IPS-NIHi7 (cell line): ENCODE measurements at regions not wholly inside any gene's neighbourhood (a gene's known extent, or its start where the extent isn't known, plus 50 kb on each side); places are given as distances from the start of the nearest gene placed in this dataset.

Experiments
- DNase-seq: peaks from one replicate; pipeline ENCODE4 v3.0.0; 2012; ENCODE audit warnings: mixed read lengths; ENCODE audit errors: extremely low spot score

DNA sequence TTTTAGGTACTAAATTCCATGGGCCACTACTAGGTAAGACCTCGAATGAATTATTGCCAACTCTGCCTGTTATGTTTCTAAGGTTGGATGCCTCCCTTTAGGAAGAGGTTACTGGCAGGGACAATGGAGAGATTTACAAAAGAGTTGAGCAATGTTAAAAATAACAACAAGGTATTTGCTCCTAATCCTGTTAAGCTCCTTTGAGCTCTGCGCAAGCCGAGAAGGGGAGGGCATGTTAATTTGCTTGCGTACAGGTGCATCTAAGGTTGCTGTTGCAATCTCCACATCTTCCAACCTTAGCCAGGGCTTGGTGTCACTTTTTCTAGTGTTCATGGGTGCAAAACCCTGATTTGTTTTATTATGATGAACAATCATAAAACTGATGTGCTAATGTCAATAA is 161.5 kb upstream of the TPM1 start:
- no peak for DNase-seq

DNA sequence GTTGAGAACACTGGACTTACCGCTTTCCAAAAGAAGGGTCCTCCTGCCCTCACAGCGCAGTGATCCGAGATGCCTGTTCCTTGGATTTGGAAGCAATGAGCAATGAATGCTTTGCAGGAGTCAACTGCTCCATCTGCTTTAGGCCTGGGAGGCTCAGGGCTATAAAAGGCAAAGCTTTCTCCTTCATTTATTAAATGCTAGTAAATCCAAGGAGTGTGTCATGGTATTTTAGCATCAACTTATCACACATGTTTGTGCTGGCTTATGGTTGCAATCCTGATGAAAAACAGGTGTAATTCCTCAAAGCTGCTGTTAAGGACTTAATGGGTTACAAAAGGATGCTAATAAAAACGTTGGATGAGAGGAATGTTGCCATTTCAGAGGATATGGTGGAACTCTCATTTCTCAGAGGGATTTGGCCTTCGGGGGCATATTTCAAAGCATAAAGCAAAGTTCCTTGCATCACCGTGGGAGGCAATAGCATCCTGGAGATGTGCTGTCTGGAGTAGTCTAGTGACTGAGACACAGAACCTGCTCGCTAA is 158.5 kb upstream of the TPM1 start:
- no peak for DNase-seq

DNA sequence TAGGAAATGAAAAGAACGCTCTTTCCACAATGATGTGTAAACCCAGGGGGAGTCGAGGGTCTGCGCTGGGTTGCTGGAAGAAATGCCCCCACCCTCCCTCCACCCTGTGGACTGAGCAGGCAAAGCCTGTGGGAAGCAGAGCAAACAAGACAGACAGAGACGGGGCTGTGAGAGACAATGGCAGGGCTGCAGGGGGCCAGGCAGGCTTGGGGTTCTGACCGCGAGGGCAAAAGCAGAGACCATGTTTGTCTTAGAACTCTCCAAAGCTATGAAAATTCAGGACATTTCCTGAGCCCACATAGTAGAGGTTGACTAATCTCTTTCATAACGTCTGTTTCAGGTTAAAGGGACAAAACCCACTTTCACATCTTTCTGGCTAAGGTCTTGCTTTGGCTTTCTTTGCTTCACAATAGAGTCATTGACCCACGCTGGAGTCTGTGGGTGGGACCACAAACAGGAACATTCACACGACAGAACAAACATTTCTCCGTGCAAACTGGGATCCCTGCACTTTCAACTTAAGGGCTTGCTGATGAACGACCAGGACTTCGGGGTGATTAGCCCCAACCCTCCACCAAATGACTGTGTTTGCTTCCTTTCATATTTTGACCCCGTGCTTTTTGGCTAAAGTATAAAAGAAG is 156.0 kb upstream of the TPM1 start:
- DNase-seq, result peak; percentile 68

DNA sequence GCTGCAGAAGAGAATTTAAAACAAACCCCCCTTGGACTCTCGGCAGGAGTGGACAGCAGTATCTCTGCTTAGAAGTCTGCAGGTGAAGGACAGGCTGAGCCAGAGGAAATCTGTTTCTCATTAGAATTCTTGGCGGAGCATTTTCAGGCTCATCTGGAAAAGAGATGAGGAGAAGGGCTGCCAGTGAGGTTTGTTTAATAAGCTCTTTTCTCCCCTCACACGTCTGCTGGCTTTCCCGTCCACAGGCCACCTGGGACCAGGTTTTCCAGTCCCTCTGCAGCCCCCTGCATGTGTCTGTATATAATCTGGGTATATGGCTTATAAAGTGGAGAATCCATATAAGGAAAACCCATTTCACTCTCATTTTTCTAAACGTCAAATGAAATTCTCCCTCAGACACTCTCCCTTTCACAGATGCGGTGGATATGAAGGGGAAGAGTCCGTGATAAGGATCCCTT is 155.4 kb upstream of the TPM1 start:
- no peak for DNase-seq

DNA sequence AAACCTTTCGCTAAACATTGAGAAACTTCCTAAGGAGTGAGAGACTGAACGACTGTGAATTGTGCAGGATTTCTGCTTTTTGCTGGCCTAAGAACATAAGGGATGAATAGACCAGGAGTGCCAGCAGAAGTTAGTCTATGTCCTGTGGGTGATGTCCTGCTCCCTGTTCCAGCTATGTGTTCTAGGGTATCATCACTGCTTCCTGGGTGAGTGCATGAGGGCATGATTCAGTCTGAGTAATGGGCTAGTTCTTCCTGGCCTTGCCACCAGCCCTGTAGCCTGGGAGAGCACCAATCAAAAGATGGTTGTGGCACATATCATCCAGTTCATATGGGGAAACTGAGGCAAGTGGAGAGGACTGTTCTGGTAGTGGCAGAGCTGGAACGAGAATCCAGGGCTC is 153.9 kb upstream of the TPM1 start:
- DNase-seq, result no peak

DNA sequence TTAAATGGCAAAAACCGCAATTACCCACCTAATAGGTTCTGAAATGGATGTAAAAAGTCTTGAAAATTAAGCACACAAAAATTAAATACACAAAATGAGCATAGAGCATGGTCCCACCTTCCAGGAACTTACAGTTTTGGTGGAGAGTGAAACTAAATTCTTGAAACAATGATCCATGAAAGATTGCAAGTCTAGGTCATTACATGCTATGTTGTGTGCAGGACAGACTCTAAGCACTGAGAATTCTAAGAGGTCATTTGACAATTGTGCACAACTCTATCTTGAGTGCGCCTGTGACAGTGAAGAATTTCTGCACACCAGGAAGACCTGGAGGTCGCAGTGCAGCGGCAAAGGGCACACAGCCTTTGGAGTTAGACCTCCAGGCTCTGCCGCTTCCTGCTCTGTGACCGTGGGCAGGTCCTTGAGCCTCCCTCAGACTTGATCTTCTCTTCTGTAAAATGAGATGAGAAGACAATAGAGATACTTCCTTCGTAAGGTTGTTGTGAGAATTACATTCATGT is 153.3 kb upstream of the TPM1 start:
- DNase-seq, result no peak

DNA sequence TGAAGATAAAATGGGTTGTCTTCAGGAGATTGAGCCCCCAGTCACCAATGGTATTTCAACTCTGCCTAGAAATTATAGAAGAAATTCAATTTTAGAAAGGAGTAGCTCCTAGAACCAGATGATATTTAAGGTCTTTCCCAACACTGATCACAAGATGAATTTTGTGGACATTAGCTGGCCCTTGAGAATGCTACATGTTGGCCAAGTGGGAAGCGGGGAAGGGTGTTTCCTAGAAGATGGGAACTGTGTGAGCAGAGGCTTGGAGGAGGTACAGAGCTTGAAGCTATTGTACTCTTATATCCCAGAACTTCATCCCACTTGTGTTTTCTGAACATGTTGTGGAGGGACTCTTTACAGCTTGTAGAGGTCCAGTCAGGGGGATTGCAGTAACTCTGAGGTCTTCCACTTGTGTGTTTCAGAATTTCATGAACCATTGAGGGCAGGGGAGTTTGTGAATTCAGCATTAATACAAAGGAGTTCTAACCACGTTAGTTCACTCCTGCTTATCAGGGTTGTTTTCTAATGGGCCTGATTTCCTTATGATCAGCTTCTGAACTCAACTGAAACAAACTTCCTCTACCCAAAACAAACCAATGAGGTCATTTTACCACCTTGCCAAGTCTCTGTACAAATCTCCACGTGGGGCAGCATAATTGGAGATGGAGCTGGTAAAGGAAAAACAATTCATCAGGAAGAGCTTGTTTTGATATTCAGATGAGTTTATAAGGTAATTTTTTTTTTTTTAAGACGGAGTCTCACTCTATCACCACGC is 152.6 kb upstream of the TPM1 start:
- DNase-seq, result no peak

DNA sequence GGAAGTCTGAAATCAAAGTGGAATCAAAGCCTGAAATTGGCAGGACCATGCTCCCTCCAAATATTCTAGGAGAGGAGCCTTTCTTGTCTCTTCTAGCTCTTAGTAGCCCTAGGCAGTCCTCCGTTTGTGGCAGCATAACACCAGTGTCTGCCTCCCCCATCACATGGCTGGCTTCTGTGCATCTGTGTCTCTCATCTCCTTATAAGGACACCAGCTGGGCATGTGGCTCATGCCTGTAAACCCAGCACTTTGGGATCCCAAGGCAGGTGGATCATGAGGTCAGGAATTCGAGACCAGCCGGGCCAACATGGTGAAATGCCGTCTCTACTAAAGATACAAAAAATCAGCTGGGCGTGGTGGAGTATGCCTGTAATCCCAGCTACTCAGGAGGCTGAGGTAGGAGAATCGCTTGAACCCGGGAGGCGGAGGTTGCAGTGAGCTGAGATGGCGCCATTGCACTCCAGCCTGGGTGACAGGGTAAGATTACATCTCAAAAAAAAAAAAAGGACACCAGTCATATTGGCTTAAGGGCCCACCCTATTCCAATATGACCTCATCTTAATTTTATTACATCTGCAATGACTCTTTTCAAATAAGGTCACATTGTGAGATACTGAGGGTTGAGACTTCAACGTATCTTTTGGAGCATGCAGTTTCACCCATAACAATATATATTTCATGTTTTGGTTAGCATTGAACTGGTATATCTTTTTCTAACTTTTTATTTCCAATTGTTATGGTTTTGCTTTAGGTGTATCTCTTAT is 148.0 kb upstream of the TPM1 start:
- no peak for DNase-seq

DNA sequence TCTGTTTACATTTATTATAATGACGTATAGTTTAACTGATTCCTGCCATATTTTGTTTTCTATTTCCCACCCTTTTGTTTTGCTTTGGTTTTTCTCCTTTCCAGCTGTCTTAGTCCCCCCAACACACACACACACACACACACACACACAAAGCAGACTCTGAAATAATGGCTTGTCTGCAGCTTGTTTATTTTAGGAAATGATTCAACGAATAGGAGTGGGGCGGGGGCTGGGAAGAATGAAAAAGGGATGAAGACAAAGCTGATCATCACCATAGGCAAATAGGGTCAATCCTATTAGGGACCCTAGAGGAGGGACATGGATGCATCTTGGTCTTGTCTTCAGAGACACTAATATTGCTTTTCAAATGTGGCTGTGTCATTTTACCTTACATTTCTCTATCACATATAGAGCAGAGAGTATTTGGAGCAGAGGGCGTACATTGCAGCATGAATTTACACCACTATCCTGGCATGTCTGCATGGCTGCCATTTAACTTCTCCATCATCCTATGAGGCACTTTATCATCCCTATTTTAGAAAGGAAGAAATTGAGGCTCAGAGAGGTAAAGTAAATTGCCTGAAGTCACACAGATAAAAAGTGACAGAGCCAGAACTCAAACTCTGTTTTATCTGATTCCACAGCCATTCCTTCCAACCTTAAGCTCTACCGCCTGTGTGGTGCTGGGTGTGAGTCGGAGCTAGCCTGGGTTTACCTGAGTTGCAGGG is 147.2 kb upstream of the TPM1 start:
- no peak for DNase-seq

DNA sequence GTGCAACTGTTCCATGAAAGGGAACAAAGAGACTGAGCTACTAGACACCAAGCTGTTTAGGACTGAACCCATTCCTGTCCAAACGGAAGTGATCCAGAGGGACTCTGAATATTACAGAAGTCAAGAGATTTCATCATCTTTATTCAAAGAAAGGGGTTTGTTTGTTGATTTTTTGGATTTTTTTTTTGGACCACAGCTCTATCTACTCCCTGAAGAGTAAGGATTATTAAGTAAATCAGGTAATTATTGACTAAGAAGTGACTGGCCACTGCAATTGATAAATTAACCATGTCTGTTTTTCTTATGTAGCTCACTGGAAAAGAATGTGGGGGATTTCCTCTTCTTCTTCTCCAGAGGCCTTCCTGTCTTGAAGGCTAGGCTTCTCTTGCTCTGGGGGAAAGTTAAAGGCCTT is 146.6 kb upstream of the TPM1 start:
- no peak for DNase-seq

DNA sequence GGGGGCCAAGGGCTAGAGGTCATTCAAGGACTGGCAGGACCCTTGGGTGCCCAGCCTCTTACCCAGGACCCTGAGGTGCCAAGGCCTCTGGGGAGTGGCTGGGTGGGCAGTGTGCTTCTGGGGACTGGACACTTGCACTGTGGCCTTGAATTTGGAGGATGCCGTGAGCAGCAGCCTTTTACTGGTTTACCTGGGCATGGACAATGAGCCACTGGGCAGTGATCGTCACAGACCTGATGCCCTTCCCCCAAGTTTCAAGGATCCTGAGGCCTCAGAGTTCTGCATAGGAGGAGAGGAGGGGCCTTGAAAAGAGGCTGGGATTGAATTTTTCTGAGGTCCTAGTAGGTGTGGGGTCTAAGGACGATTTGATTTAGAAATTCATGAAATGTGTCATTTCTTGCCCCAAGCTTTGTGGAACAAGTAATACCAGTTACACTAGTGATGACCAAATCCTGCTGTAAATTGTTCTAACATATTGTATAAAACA is 146.1 kb upstream of the TPM1 start:
- DNase-seq, result no peak

DNA sequence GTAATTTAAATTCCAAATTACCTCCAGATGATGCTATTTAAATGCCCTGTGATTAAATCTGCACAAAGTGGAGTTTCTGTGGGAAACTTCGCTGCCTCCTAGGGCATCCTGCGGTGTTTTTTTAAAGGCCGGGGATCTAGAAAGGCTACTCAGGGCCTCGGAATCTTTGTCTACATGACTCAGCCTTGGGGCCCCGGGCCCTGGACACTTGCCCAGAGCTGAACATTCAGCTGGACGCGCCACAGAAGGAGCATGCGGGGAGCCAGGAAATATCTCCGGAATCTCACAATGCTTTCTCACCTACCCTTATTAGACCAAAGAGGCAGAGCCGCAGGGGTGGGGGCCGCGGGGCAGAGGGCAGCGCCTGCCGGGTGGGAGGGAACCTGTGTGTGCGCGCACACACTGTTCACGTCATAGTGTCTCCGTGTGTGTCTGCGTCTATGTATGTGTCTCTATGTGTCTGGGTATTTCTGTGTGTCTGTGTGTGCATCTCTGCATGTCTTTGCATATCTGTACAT is 145.5 kb upstream of the TPM1 start:
- DNase-seq, result no peak

DNA sequence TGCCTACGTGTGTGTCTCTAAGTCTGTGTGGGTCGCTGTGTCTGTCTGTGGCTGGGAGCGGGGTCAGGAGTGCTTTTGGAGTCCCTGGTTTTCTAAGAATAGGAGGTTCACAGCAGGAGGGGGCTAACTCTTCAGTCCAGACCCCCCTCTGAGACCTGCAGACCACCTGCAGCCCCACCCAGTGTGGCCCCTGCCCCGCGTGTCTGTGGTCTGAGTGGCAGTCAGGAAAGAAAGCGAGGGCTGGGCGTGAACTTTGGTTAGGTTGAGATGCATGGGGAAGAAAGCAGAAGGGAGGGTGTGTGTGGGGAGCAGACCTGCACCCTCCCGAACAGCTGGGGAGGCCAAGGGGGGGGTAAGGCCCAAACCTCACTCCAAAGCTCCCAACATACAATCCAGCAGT is 144.9 kb upstream of the TPM1 start:
- DNase-seq, result no peak

DNA sequence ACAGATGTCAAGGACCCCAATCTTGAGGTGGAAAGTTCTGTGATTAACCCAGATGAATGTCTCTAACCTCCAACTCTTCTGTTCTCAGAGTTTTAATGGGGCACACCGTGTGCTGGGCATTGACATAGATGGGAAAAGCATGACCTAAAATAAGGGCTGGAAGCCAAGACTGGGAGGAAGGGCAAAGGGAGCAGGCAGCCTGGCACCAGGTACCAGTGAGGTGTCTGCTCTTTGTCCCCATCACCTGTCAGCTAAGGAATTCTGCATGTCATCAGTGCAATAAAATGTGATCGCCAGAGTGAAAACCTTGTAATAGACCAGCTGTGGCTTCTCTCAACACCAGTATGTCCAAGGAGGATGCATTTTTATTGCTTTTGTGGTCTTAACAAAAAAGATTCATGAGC is 143.5 kb upstream of the TPM1 start:
- DNase-seq, result no peak

DNA sequence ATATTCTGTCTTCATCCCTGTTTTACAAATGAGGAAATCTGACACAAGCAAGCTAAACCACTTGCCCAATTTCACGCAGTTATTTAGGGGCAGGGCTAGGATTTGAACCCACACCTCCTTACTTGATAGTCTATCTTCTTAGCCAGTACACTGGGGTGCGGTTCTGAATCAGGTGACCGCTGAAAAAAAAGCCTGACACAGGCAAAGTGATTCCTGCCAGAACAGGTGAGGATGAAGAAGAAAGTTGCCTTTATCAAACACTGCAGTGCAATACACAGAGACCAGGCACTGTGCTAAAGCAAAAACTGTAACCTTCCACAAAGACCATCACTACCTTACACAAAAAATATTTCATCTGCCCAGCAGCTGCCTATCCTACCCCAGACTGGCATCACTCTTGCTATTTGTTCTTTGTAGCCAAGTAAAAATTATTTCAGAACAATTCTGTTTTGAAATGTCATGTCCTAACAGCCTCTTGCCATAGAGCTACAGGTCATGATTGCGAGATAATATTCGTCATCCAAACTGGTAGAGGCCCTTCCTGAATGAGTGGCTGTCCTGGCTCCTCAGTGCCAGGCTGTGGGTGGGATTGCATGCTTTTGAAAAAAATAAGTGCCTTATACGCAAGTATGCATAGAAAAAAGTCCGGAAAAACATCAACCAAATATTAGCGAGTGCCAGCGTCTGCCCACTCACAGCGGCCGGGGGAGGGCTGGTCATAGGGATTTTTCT is 142.3 kb upstream of the TPM1 start:
- no peak for DNase-seq

DNA sequence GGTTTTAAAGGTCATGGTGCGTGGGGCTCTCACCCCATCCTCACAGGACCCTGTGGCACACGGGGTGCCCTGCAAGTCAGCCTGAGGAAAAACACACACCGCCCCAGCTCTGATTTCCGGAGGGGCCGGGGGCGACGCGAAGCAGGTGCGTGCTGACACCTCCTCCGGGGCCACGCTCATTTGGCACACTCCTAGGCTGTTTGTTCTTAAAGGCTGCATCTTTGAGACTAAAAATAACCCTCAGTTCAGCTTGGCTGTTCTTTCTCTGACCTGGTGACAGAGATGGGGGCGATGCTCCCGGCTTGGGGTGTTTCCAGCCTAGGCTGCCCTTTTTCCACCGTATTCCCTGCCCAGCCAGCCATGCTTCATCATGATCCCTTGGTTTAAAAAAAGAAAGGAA is 141.5 kb upstream of the TPM1 start:
- no peak for DNase-seq

DNA sequence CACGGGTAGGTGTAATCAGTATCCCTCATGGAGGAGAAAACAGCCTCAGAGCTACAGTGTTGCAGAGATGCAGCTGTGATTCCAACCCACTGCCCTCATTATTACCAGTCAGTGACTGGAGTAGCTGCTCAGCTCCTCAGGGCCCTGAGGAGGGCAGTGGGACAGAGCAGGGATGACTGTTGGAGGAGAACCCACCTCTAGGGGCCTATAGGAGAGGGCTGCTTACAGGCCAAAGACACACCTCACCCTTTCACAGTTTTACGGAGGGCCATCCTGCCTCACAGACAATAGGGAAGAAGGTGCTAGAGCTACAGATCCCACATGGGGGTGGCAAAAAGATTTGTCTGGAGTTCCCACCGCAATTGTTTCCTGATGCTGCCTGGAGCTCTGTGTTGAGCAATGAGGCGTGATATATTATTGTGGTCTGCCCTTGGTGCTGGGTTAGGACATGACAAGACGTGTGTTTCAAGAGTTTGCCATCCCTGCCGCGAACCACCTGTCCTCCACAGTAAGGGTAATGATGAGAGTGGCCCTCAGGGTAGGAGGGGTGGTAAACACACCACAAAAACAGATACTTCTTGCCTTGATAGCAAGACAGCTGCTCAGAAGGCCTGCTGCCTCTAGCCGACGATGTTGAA is 140.5 kb upstream of the TPM1 start:
- DNase-seq, result no peak

DNA sequence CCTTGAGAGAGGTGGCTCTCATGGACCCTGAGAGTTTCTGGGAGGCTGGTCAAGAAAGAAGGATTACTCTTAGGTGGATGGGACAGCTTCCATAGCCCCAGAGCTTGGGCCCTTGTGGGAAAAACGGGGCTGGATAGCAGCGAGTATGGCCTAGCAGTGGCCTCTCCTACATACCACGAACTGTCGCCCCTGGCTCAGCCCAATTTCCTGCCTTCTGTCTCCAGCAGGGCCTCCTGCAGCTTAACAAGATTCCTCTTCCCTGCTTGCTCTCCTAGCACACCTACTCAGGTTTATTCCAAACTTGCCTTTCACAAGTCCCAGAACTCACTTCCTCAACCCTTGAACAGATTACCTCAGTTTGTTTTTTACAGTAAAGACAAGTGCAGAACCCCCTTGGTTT is 139.7 kb upstream of the TPM1 start:
- DNase-seq, result peak; percentile 66

DNA sequence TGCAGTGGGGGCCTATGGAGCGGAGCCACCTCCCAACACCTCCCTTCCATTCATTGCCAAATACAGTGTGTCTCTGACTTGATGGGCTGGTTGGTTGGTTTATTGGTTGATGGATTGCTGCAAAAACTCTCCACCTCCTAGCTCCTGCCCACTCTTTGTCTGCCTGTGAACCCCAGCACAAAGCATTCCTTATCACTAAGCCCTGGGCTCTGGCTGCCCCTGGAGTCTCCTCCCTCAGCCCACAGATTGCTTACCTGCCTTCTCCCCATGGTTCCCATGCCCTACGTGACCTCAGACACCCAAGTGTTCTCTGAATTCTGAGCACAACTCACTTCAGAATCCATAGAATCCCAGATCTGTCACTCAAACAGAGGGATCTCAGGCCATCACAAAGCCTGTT is 139.1 kb upstream of the TPM1 start:
- DNase-seq, result no peak
